Upper lobe of left lung (tissue), 4 donors: ENCODE measurements at regions not wholly inside any gene's neighbourhood (a gene's known extent, or its start where the extent isn't known, plus 50 kb on each side); places are given as distances from the start of the nearest gene placed in this dataset.

Experiments
- EP300 ChIP-seq, 4 donors: sonication (generic); formaldehyde crosslinking; IDR thresholded peaks; one replicate each; pipeline ENCODE4 v1.5.1; 2017; ENCODE audit warnings: antibody characterized with exemption in 4 of 4, control low read depth in 2 of 4
- POLR2A ChIP-seq, 4 donors: fragments of 450-650 bp; IDR thresholded peaks; one replicate each; pipeline ENCODE4 v1.5.1; 2016 to 2017; ENCODE audit warnings: antibody characterized with exemption in 4 of 4, mild to moderate bottlenecking in 2 of 4
- POLR2AphosphoS5 ChIP-seq, 2 donors: sonication (generic); formaldehyde crosslinking; IDR thresholded peaks; one replicate each; pipeline ENCODE4 v1.5.1; 2017; ENCODE audit warnings: antibody characterized with exemption in 2 of 2
- TF ChIP-seq, protein P1 (sequence below), 6 experiments: fragments of 450-650 bp in 4 of 6; fragments of 200-600 bp in 2 of 6; sonication (generic) in 2 of 6; IDR thresholded peaks; one replicate each; pipeline ENCODE4 v1.5.1; 2016 to 2019; ENCODE audit warnings: antibody characterized with exemption in 6 of 6

- TF ChIP-seq, protein P1, sequence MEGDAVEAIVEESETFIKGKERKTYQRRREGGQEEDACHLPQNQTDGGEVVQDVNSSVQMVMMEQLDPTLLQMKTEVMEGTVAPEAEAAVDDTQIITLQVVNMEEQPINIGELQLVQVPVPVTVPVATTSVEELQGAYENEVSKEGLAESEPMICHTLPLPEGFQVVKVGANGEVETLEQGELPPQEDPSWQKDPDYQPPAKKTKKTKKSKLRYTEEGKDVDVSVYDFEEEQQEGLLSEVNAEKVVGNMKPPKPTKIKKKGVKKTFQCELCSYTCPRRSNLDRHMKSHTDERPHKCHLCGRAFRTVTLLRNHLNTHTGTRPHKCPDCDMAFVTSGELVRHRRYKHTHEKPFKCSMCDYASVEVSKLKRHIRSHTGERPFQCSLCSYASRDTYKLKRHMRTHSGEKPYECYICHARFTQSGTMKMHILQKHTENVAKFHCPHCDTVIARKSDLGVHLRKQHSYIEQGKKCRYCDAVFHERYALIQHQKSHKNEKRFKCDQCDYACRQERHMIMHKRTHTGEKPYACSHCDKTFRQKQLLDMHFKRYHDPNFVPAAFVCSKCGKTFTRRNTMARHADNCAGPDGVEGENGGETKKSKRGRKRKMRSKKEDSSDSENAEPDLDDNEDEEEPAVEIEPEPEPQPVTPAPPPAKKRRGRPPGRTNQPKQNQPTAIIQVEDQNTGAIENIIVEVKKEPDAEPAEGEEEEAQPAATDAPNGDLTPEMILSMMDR (IDR thresholded peaks at IDR 0.05): no peak
- TF ChIP-seq POLR2A (IDR thresholded peaks at IDR 0.05) (no peak), EP300 (IDR thresholded peaks at IDR 0.05) (no peak), POLR2AphosphoS5 (IDR thresholded peaks at IDR 0.05) (no peak)
Observed at GRCh38 chr2:20136149-20136548, 84.7 kb upstream of the LAPTM4A start.
